ENCODE measurements at regions not wholly inside any gene's neighbourhood (a gene's known extent, or its start where the extent isn't known, plus 50 kb on each side); places are given as distances from the start of the nearest gene placed in this dataset.
"Not testable (repeated sequence)": the region's sequence is repeated elsewhere in the genome, so short reads cannot be mapped to it uniquely, and the experiment has no call there.

DNA sequence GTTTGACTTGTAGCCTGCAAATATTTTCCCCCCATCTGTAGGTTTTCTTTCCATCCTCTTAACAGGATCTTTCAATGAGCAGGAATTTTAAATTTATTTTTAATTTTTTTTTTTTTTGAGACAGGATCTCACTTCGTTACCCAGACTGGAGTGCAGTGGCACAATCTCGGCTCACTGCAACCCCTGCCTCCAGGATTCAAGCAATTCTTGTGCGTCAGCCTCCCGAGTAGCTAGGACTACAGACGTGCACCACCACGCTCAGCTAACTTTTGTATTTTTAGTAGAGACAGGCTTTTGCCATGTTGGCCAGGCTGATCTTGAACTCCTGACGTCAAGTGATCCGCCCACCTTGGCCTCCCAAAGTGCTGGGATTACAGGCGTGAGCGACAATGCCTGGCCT lies 335.2 kb upstream of the TNRC6C start:
- H3K36me3 Mint-ChIP-seq; intact Hi-C loops (cut with micrococcal nuclease): not testable (repeated sequence)

DNA sequence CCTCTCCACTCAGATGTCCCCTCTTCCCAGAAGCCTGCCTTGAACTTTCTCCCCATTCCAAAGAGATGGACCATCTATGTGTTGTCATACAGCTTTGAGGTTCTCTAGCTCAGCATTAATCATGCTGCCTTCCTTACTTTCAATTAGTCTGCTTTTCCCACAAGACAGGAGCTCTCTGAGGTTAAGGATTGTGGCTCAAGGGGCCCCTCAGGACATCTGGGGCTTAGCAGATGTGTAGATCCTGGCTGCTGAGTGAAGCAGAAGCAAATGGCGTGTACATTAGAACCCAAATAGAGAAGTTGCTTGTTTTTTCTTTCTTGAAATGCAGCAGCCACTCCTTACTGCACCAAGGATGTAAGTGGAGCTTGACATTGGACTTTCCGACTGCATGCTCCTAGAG lies 330.5 kb upstream of the TNRC6C start:
- peaks cover 2% of the 10 kb centered on the region for H3K36me3 Mint-ChIP-seq
- ChIA-PET POLR2A (no interaction called here), CTCF (interaction anchor here (0.6 kb wide), 1 partner anchor 45 kb away, joined by 3 read pairs; no protein-coding TSS in a partner anchor)
- DNase-seq = no peak
- no peaks in the 10 kb centered on the region for H3K4me1 Mint-ChIP-seq (ENCODE audit: low read depth)
- no peak overlapping the region for H3K27ac Mint-ChIP-seq
- H3K9me3 Mint-ChIP-seq = peaks cover 13% of the 10 kb centered on the region
- intact Hi-C loops (cut with micrococcal nuclease) = no loop called here
- no peak overlapping the region for H3K4me3 Mint-ChIP-seq
- peaks cover 12% of the 10 kb centered on the region for H3K27me3 Mint-ChIP-seq

More for the DNA sequence above, 335.2 kb upstream of the TNRC6C start:
- H3K4me1 Mint-ChIP-seq (ENCODE audit: low read depth); DNase-seq; CTCF ChIA-PET; H3K4me3 Mint-ChIP-seq; H3K27me3 Mint-ChIP-seq; H3K27ac Mint-ChIP-seq: not testable (repeated sequence)
- POLR2A ChIA-PET = interaction anchor here (0.7 kb wide), 1 partner anchor 293 kb away, joined by 3 read pairs; no protein-coding TSS in a partner anchor
- H3K9me3 Mint-ChIP-seq = peaks cover 13% of the 10 kb centered on the region

DNA sequence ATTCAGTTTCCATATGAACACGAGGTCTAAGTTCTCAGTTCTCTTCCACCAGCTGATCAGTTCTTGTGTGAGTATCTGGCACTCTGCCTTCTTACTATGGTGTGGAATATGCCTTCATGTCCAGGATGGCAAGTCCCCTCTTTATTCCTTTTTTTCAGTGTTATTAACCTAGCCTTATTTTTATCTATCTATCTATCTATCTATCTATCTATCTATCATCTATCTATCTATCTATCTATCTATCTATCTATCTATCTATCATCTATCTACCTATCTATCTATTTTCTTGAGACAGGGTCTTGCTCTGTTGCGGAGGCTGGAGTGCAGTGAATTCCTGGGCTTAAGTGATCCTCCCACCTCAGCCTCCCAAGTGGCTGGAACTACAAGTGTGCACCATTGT lies 329.2 kb upstream of the TNRC6C start:
- H3K27ac Mint-ChIP-seq; DNase-seq; H3K4me3 Mint-ChIP-seq; H3K36me3 Mint-ChIP-seq; intact Hi-C loops (cut with micrococcal nuclease); POLR2A ChIA-PET; CTCF ChIA-PET; H3K4me1 Mint-ChIP-seq (ENCODE audit: low read depth): not testable (repeated sequence)
- Mint-ChIP-seq H3K9me3 (peaks cover 13% of the 10 kb centered on the region), H3K27me3 (peaks cover 12% of the 10 kb centered on the region)

DNA sequence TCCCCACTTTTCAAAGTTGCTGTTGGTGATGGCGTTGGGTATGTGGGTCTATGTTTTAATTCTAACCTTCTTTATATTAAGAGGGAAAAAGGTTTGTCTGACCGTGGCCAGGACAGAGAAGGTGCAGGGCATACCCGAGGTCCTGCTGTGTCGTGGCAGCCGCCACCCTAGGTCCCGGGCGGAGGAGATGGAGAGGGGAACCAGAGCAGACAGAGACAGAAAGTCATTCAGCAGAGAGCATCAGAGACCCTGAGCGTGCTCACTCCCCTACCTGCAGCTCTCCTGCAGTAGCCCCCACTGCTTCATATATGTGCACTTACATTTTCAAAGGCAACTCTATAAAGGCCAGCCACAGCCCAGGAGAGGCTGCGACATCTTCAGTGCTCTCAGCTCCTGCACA lies 327.2 kb upstream of the TNRC6C start:
- CTCF ChIA-PET = no interaction called here
- Mint-ChIP-seq H3K9me3 (peaks cover 13% of the 10 kb centered on the region), H3K4me3 (no peak overlapping the region), H3K4me1 (ENCODE audit: low read depth) (peaks cover 17% of the 10 kb centered on the region), H3K36me3 (peaks cover 2% of the 10 kb centered on the region), H3K27me3 (peaks cover 12% of the 10 kb centered on the region), H3K27ac (no peak overlapping the region)
- intact Hi-C loops (cut with micrococcal nuclease) = loop anchor here (5.0 kb wide), 1 partner anchor 36 kb away; no protein-coding TSS in a partner anchor
- DNase-seq = no peak
- POLR2A ChIA-PET = no interaction called here

DNA sequence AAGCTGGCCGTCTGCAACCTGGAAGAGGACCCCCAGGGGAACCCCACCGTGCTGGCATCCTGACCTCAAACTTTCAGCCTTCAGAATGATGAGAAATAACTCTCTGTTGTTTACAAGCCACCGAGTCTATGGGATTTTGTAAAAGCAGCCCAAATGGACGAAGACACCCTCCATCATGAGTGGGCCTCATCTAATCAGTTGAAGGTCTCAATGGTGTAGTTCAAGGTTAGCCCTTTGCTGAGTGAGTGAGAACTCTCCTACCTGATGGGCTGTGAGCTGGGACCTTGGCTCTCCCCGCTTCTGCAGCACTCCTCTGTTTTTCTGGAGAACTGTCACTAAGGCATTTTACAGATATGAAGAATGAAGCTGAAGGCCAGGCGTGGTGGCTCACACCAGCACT lies 325.9 kb upstream of the TNRC6C start:
- CTCF ChIA-PET = no interaction called here
- intact Hi-C loops (cut with micrococcal nuclease) = loop anchor here (5.0 kb wide), 1 partner anchor 35 kb away; no protein-coding TSS in a partner anchor
- H3K27ac Mint-ChIP-seq = no peak overlapping the region

DNA sequence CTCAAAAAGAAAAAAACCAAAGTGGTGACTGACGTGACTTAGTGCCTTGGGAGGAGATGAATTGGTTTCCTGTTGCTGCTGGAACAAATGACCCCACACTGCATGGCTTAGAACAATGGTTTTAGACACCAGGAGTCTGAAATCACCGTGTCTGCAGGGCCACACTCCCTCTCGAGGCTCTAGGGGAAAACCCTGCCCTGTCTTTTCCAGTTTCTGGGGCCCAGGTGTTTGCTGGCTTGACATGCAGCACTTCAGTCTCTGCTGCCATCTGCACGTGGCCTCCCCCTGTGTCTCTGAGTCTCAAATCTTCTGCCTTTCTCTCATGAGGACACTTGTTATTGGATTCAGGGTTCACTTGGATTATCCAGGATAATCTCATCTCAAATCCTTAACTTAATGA lies 323.8 kb upstream of the TNRC6C start:
- DNase-seq = peak; percentile 79
- H3K27me3 Mint-ChIP-seq = peaks cover 5% of the 10 kb centered on the region
- H3K4me1 Mint-ChIP-seq (ENCODE audit: low read depth) = peaks cover 17% of the 10 kb centered on the region
- ChIA-PET POLR2A (no interaction called here), CTCF (no interaction called here)
- intact Hi-C loops (cut with micrococcal nuclease) = loop anchor here (1.0 to 5.0 kb wide), 2 partner anchors 11 to 33 kb away; no protein-coding TSS in a partner anchor
- peak overlapping the region; percentile 46 for H3K27ac Mint-ChIP-seq
- H3K36me3 Mint-ChIP-seq = no peaks in the 10 kb centered on the region
- H3K9me3 Mint-ChIP-seq = no peaks in the 10 kb centered on the region
- no peak overlapping the region for H3K4me3 Mint-ChIP-seq

More for the DNA sequence above, 325.9 kb upstream of the TNRC6C start:
- H3K4me1 Mint-ChIP-seq (ENCODE audit: low read depth) = peaks cover 17% of the 10 kb centered on the region
- POLR2A ChIA-PET = no interaction called here
- no peak for DNase-seq
- H3K27me3 Mint-ChIP-seq = peaks cover 8% of the 10 kb centered on the region
- peaks cover 3% of the 10 kb centered on the region for H3K9me3 Mint-ChIP-seq
- H3K36me3 Mint-ChIP-seq = peaks cover 2% of the 10 kb centered on the region
- no peak overlapping the region for H3K4me3 Mint-ChIP-seq

DNA sequence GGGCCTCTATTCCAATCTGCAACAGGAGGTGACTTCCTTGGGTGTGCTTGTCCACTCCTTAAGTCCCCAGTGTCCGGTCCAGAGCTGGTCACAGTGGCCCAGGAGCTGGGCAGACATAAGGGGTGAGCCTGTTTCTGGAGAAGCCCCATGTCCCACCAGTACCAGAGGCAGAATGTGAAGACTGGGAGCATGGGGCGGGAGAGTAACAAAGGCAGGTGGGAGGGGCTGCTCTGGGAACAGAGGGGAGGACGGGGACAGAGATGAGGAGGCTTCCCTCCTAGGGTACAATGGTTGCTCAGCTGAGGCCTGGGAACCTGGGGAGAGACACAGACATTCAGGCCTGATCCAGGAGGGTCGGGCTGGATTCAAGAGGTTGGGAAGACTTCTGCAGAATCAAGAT lies 323.3 kb upstream of the TNRC6C start:
- Mint-ChIP-seq H3K27me3 (peaks cover 4% of the 10 kb centered on the region), H3K9me3 (no peaks in the 10 kb centered on the region), H3K27ac (peak overlapping the region; percentile 46), H3K4me1 (ENCODE audit: low read depth) (peaks cover 17% of the 10 kb centered on the region), H3K4me3 (no peak overlapping the region), H3K36me3 (no peaks in the 10 kb centered on the region)
- CTCF ChIA-PET = no interaction called here
- intact Hi-C loops (cut with micrococcal nuclease) = no loop called here
- POLR2A ChIA-PET = no interaction called here
- no peak for DNase-seq

DNA sequence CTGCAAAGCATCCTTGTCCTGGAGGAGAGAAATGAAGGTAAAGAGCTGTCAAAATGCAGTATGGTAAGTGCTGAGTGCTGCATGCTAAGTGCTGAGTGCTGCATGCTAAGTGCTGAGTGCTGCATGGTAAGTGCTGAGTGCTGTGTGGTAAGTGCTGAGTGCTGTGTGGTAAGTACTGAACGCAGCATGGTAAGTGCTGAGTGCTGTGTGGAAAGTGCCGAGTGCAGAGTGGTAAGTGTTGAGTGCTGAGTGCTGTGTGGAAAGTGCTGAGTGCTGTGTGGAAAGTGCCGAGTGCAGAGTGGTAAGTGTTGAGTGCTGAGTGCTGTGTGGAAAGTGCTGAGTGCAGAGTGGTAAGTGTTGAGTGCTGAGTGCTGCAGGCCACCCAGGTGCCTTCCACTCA lies 322.7 kb upstream of the TNRC6C start:
- intact Hi-C loops (cut with micrococcal nuclease); H3K27ac Mint-ChIP-seq; H3K36me3 Mint-ChIP-seq; POLR2A ChIA-PET; DNase-seq; H3K9me3 Mint-ChIP-seq; H3K4me3 Mint-ChIP-seq; H3K27me3 Mint-ChIP-seq: not testable (repeated sequence)
- CTCF ChIA-PET = interaction anchor here (1.5 kb wide), 1 partner anchor 9 kb away, joined by 10 read pairs; no protein-coding TSS in a partner anchor
- peaks cover 17% of the 10 kb centered on the region for H3K4me1 Mint-ChIP-seq (ENCODE audit: low read depth)

DNA sequence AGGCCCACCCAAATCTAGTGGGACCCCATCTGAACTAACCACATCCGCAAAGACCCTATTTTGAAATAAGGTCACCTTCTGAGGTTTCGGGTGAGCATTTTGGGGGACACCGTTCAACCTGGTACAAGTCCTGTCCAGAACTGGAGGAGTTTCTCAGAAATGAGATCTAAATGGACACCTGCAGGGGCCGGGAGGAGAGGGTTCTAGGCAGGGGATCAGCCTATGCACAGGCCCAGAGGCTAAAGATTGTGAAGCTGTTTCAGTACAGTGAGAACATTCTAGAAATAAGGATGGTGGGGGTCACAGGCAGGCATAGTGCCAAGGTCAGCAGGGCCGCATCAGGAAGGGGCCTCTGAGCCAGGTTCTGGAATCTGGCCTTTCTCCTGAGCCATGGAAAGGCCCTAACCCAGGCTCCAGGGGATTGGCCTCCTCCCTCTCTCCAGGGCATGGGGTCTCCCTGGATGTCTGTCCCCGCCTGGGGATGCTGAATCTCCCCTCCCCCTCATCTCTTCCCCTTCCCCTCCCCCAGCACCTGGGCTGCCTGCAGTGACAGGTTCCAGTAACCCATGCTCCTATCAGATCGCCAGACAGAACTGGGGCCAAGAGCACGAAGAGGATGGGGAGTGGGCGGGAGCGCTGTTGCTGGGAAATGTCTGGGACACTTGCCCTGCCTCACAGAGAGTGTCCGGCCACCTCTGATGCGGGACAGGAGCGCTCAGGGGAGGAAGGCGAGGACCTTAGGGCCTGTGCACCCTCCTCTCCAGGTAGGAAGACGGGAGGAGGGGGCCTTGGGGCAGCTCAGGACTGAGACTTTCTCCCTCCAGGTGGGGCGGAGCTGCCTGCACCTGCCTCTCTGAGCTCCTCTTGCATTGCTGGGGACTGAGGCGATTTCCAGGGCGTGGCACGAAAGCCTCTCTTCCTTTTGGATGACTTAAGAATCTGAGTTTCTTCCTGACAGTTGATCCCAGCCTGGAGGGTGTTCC lies 321.4 kb upstream of the TNRC6C start:
- Mint-ChIP-seq H3K4me1 (ENCODE audit: low read depth) (peaks cover 17% of the 10 kb centered on the region), H3K4me3 (no peak overlapping the region), H3K27me3 (peaks cover 3% of the 10 kb centered on the region), H3K9me3 (no peaks in the 10 kb centered on the region), H3K27ac (no peak overlapping the region), H3K36me3 (no peaks in the 10 kb centered on the region)
- intact Hi-C loops (cut with micrococcal nuclease) = no loop called here
- no peak for DNase-seq
- ChIA-PET CTCF (interaction anchor here (1.5 kb wide), 1 partner anchor 8 kb away, joined by 10 read pairs; no protein-coding TSS in a partner anchor), POLR2A (no interaction called here)

DNA sequence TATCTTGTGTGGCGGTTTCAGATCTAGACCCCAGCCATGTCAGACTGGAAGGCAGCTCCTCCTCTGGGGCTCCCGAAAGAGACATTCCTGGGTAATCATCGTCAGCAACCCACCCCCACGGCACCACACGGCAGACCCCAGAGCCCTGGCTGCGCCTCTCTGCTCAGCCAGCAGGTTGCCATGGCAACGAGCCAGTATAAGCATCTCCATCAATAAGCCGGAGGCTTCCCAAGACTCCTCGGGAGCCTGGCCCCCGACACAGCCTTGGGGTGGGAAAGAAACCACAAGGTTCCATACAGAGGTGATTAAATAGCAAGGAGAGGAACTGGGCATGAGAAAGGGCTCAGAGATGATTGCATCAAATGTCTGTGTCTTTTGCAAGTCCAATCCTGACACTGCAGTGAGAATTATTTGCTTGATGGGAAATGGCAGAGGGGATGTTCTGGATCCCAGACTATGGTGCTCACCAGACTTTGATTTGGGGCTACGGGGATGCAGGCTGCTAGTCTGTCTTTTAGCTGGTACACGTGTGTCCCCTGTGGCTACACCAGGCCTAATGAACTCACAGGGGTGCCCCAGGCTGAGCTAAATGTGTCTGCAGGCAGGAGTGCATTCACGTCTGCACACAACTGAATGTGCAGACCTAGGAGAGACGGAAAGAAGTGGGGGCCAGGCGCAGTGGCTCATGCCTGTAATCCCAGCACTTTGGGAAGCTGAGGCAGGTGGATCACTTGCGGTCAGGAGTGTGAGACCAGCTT lies 320.5 kb upstream of the TNRC6C start:
- no peak overlapping the region for H3K27ac Mint-ChIP-seq
- ChIA-PET CTCF (no interaction called here), POLR2A (no interaction called here)
- H3K9me3 Mint-ChIP-seq = no peaks in the 10 kb centered on the region
- no peaks in the 10 kb centered on the region for H3K36me3 Mint-ChIP-seq
- DNase-seq = no peak
- H3K27me3 Mint-ChIP-seq = peaks cover 3% of the 10 kb centered on the region
- intact Hi-C loops (cut with micrococcal nuclease) = no loop called here
- H3K4me1 Mint-ChIP-seq (ENCODE audit: low read depth) = peaks cover 17% of the 10 kb centered on the region
- H3K4me3 Mint-ChIP-seq = no peak overlapping the region

DNA sequence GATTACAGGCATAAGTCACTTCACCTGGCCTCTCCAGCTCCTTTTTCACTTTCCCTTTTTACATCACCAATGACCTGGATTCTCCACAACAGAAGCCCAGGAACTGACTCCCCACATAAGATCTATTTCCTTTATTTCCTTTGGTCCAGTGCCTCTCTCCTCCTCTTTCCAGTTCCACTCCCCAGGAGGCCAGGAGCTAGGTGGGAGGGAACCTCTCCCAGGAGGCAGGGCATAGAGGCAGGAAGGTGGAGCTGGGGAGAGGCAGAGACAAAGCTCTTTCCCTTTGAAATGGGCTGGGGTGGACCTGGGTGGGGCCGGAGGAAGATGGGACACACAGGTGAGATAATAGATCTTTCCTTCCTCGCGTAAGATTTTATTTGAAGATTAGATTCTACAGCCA lies 318.3 kb upstream of the TNRC6C start:
- H3K36me3 Mint-ChIP-seq = no peaks in the 10 kb centered on the region
- peaks cover 3% of the 10 kb centered on the region for H3K27me3 Mint-ChIP-seq
- ChIA-PET CTCF (interaction anchor here (1.0 kb wide), 1 partner anchor 9 kb away, joined by 3 read pairs; no protein-coding TSS in a partner anchor), POLR2A (interaction anchor here (1.5 kb wide), 1 partner anchor 26 kb away, joined by 3 read pairs; no protein-coding TSS in a partner anchor)
- H3K4me3 Mint-ChIP-seq = no peak overlapping the region
- DNase-seq = no peak
- H3K27ac Mint-ChIP-seq = no peak overlapping the region
- H3K9me3 Mint-ChIP-seq = no peaks in the 10 kb centered on the region
- peaks cover 14% of the 10 kb centered on the region for H3K4me1 Mint-ChIP-seq (ENCODE audit: low read depth)
- intact Hi-C loops (cut with micrococcal nuclease) = loop anchor here (10.0 kb wide), 1 partner anchor 375 kb away; no protein-coding TSS in a partner anchor
